Mammary epithelial cell (primary cell): ENCODE measurements at regions not wholly inside any gene's neighbourhood (a gene's known extent, or its start where the extent isn't known, plus 50 kb on each side); places are given as distances from the start of the nearest gene placed in this dataset.

ENCODE experiments used
- CTCF ChIP-seq, 2 donors: IDR thresholded peaks in 1 of 2; conservative IDR thresholded peaks in 1 of 2; 2 replicates each; pipeline ENCODE4 v1.5.1; 2011 to 2012; ENCODE audit warnings: inconsistent platforms in 2 of 2, low read length in 2 of 2, mild to moderate bottlenecking in 2 of 2, control low read depth in 1 of 2, low read depth in 1 of 2; ENCODE audit not compliant: insufficient read depth in 1 of 2; ENCODE audit errors: extremely low read depth in 1 of 2
- EZH2 ChIP-seq: IDR thresholded peaks from 2 replicates; pipeline ENCODE4 v1.6.1; 2012; ENCODE audit warnings: low read length, inconsistent platforms, borderline replicate concordance

DNA sequence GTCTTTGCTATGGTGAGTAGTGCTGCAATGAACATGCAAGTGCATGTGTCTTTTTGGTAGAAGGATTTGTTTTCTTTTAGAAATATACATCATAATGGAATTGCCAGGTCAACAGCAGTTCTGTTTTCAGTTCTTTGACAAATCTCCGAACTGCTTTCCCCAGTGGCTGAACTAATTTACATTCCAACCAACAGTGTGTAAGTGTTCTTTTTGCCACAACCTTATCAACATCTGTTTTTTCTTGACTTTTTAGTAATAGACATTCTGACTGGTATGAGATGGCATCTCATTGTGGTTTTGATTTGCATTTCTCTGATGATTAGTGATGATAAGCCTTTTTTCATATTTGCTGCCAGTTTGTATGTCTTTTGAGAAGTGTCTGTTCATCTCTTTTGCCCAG, 406.3 kb downstream of the DTHD1 start:
- no peak for TF ChIP-seq CTCF (conservative IDR thresholded peaks at IDR 0.05 in 1 of 2, IDR thresholded peaks at IDR 0.05 in 1 of 2; ENCODE audit: extremely low read depth in 1 of 2, insufficient read depth in 1 of 2, low read depth in 1 of 2, low read length in 2 of 2)
- no peak for TF ChIP-seq EZH2
